ENCODE measurements at regions not wholly inside any gene's neighbourhood (a gene's known extent, or its start where the extent isn't known, plus 50 kb on each side); places are given as distances from the start of the nearest gene placed in this dataset.

- H3K4me3 ChIP-seq (replicated peaks in 1 of 4; ENCODE audit: control extremely low read depth in 1 of 4, insufficient read depth in 1 of 4, low read depth in 3 of 4, low read length in 4 of 4): no peak overlapping the region
- no peak overlapping the region for H3K27ac ChIP-seq (ENCODE audit: insufficient read depth, low read length)
- H3K4me2 ChIP-seq (ENCODE audit: extremely low read depth, insufficient read depth, low read length): no peak overlapping the region
- TF ChIP-seq, protein P1, sequence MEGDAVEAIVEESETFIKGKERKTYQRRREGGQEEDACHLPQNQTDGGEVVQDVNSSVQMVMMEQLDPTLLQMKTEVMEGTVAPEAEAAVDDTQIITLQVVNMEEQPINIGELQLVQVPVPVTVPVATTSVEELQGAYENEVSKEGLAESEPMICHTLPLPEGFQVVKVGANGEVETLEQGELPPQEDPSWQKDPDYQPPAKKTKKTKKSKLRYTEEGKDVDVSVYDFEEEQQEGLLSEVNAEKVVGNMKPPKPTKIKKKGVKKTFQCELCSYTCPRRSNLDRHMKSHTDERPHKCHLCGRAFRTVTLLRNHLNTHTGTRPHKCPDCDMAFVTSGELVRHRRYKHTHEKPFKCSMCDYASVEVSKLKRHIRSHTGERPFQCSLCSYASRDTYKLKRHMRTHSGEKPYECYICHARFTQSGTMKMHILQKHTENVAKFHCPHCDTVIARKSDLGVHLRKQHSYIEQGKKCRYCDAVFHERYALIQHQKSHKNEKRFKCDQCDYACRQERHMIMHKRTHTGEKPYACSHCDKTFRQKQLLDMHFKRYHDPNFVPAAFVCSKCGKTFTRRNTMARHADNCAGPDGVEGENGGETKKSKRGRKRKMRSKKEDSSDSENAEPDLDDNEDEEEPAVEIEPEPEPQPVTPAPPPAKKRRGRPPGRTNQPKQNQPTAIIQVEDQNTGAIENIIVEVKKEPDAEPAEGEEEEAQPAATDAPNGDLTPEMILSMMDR (conservative IDR thresholded peaks at IDR 0.05 in 1 of 2, IDR thresholded peaks at IDR 0.05 in 1 of 2; ENCODE audit: low read depth in 1 of 2, low read length in 2 of 2): no peak
- no peak for TF ChIP-seq EZH2 (IDR thresholded peaks at IDR 0.05; ENCODE audit: low read length, missing control alignments)
- no peak overlapping the region for H3K9ac ChIP-seq (ENCODE audit: insufficient read depth, low read length)
- no peaks in the 10 kb centered on the region for H3K27me3 ChIP-seq (ENCODE audit: control insufficient read depth, insufficient read depth, low read length)
- H3K79me2 ChIP-seq (ENCODE audit: control insufficient read depth, insufficient read depth, low read length): no peaks in the 10 kb centered on the region
- H4K20me1 ChIP-seq (ENCODE audit: control insufficient read depth, extremely low read depth, insufficient read depth, low read length): no peaks in the 10 kb centered on the region
- no peaks in the 10 kb centered on the region for H3K36me3 ChIP-seq (ENCODE audit: control insufficient read depth, insufficient read depth, low read length)
- H3K4me1 ChIP-seq (ENCODE audit: control insufficient read depth, extremely low read depth, insufficient read depth, low read length): no peaks in the 10 kb centered on the region
- DNase-seq (ENCODE audit: low read depth in 2 of 2): no peak
- H2AFZ ChIP-seq (ENCODE audit: low read length): no peak overlapping the region
- no peaks in the 10 kb centered on the region for H3K9me3 ChIP-seq (ENCODE audit: control insufficient read depth, insufficient read depth, low read depth, low read length)
Measured at GRCh38 chrY:9257255-9257654, 80.0 kb upstream of the TSPY4 start.

GRCh38 chrY:9257725-9258124 lies 79.5 kb upstream of the TSPY4 start:
- H4K20me1 ChIP-seq (ENCODE audit: control insufficient read depth, extremely low read depth, insufficient read depth, low read length): no peaks in the 10 kb centered on the region
- no peaks in the 10 kb centered on the region for H3K36me3 ChIP-seq (ENCODE audit: control insufficient read depth, insufficient read depth, low read length)
- no peak overlapping the region for H3K9ac ChIP-seq (ENCODE audit: insufficient read depth, low read length)
- no peak for TF ChIP-seq EZH2 (IDR thresholded peaks at IDR 0.05; ENCODE audit: low read length, missing control alignments)
- TF ChIP-seq, protein P1 (conservative IDR thresholded peaks at IDR 0.05 in 1 of 2, IDR thresholded peaks at IDR 0.05 in 1 of 2; ENCODE audit: low read depth in 1 of 2, low read length in 2 of 2): no peak
- no peaks in the 10 kb centered on the region for H3K4me1 ChIP-seq (ENCODE audit: control insufficient read depth, extremely low read depth, insufficient read depth, low read length)
- no peaks in the 10 kb centered on the region for H3K9me3 ChIP-seq (ENCODE audit: control insufficient read depth, insufficient read depth, low read depth, low read length)
- H3K4me3 ChIP-seq (replicated peaks in 1 of 4; ENCODE audit: control extremely low read depth in 1 of 4, insufficient read depth in 1 of 4, low read depth in 3 of 4, low read length in 4 of 4): no peak overlapping the region
- DNase-seq (ENCODE audit: low read depth in 2 of 2): no peak
- H3K27me3 ChIP-seq (ENCODE audit: control insufficient read depth, insufficient read depth, low read length): no peaks in the 10 kb centered on the region
- H3K27ac ChIP-seq (ENCODE audit: insufficient read depth, low read length): no peak overlapping the region
- H3K79me2 ChIP-seq (ENCODE audit: control insufficient read depth, insufficient read depth, low read length): no peaks in the 10 kb centered on the region
- no peak overlapping the region for H2AFZ ChIP-seq (ENCODE audit: low read length)
- H3K4me2 ChIP-seq (ENCODE audit: extremely low read depth, insufficient read depth, low read length): no peak overlapping the region

DNA sequence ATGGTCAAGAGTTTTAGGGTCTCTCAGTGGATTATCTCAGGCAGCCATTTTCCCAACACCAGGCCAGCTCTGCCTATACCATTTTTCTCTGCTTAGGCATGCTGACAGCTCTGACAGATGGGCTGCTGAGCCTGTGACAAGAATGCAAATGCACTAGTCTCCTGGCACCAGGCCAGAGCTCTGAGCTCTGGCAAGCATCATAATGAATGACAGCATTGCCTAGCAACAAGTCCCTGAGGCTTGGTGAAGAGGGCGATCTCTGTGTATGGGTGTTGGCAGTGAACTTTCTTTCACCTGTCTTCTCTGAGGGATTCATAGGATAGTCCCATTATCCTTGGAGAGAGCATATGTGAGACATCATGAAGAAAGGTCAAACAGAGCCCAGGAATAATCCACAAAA lies 77.9 kb upstream of the TSPY4 start:
- no peak overlapping the region for H3K9ac ChIP-seq (ENCODE audit: insufficient read depth, low read length)
- no peak for DNase-seq (ENCODE audit: low read depth in 2 of 2)
- no peak overlapping the region for H3K27ac ChIP-seq (ENCODE audit: insufficient read depth, low read length)
- no peaks in the 10 kb centered on the region for H3K9me3 ChIP-seq (ENCODE audit: control insufficient read depth, insufficient read depth, low read depth, low read length)
- no peaks in the 10 kb centered on the region for H3K79me2 ChIP-seq (ENCODE audit: control insufficient read depth, insufficient read depth, low read length)
- H3K4me3 ChIP-seq (replicated peaks in 1 of 4; ENCODE audit: control extremely low read depth in 1 of 4, insufficient read depth in 1 of 4, low read depth in 3 of 4, low read length in 4 of 4): no peak overlapping the region
- H3K36me3 ChIP-seq (ENCODE audit: control insufficient read depth, insufficient read depth, low read length): no peaks in the 10 kb centered on the region
- H3K4me2 ChIP-seq (ENCODE audit: extremely low read depth, insufficient read depth, low read length): no peak overlapping the region
- H3K27me3 ChIP-seq (ENCODE audit: control insufficient read depth, insufficient read depth, low read length): no peaks in the 10 kb centered on the region
- H2AFZ ChIP-seq (ENCODE audit: low read length): no peak overlapping the region
- TF ChIP-seq, protein P1 (conservative IDR thresholded peaks at IDR 0.05 in 1 of 2, IDR thresholded peaks at IDR 0.05 in 1 of 2; ENCODE audit: low read depth in 1 of 2, low read length in 2 of 2): no peak
- TF ChIP-seq EZH2 (IDR thresholded peaks at IDR 0.05; ENCODE audit: low read length, missing control alignments): no peak
- H3K4me1 ChIP-seq (ENCODE audit: control insufficient read depth, extremely low read depth, insufficient read depth, low read length): no peaks in the 10 kb centered on the region
- no peaks in the 10 kb centered on the region for H4K20me1 ChIP-seq (ENCODE audit: control insufficient read depth, extremely low read depth, insufficient read depth, low read length)
